HG02938 (cell line): ENCODE measurements at regions not wholly inside any gene's neighbourhood (a gene's known extent, or its start where the extent isn't known, plus 50 kb on each side); places are given as distances from the start of the nearest gene placed in this dataset.

ENCODE experiments used
- ATAC-seq: cut with Tn5 transposase; IDR thresholded peaks from one replicate; pipeline ENCODE4 v1.9.1; 2021; ENCODE audit warnings: mild to moderate bottlenecking, moderate library complexity; ENCODE audit not compliant: unreplicated experiment

DNA sequence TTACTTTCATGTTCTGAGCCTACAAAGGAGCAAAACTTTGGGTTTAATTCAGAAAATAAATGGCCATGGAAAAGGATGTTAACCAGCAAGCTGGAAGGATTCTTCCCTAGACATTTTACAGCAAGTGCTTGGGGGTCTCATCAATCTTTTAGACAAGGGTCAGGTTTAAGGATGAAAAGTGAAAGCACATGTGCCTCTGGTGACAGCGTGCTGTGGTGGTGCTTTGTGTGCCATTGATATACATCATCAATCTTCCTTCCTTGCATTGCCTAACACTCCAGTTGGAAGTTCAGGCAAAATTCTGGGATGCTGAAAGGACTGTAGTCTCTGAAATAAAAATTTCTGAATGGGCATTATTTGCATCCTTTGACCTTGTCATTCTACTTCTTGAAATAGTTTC lies 171.2 kb downstream of the KCNE4 start:
- ATAC-seq: no peak

DNA sequence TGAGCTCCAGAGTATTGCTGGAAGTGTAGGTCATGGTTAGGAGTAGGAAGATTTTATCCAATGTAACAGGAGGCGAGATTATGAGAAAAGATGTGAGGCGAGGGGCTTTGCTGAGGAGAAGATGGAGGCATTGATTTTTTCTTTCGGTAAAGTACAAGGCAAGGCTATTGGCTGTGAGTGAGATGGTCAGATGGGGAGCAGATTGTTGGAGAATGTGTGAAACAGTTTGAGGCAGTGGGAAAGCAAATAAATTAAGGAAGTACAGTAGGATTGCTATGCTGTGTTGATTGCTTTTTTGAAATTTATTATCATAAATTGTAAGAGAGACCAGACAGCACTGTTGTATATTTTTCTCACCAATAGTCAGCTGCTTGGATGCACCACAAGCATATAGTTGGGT lies 173.3 kb downstream of the KCNE4 start:
- no peak for ATAC-seq

DNA sequence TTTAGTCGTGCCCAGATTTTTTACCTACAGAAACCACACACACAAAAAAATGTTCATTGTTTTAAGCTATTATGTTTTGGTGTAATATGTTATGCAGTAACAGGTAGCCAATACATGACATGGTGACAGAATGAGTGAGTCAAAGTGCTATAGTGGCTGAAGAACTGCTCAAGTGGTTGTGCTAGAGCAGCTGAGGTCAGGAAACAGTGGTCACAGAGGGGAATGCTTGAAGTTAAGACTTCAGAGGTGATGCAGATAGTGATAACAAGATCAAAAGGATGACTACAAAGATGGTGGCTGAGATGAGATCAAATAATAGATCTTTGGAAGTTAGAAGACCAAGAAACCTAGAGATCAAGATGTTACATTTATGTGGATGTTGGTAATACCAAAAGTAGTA lies 174.3 kb downstream of the KCNE4 start:
- ATAC-seq: no peak

DNA sequence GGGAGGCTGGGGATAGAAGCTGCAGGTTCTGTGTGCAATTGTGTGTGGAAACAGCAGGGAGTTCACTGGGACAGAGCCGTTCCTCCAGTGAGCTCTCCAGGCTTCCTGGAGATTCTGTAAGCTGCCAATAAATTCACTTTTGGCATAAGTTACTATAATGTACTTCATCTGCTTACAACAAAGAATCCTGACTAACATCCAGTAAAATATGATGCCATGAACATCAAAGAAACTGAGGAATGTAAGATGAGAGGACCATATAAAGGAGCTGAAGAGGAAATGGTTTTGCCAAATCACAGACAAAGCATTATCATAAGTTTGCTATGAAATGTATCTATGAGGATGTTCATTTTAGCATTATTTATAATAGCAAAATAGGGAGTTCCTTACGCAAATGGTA lies 175.3 kb downstream of the KCNE4 start:
- ATAC-seq: no peak

DNA sequence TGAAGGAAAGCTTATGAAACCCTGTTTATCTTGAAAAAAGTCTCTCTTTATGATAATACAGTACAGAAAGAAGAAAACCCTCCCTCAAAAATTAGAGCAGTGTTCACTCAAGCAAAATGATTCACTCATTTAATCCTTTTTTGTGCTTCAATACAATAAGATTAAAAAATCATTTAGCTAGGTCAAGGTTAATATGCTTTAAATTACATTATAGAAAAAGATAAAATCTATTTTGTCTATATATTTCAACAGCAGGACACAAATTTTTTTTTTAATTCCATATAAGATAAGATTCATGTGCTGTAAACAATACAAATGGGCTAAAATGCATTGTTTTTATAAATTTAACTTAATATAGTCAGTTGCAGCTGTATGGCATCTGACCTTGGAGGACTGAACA lies 176.9 kb downstream of the KCNE4 start:
- no peak for ATAC-seq

DNA sequence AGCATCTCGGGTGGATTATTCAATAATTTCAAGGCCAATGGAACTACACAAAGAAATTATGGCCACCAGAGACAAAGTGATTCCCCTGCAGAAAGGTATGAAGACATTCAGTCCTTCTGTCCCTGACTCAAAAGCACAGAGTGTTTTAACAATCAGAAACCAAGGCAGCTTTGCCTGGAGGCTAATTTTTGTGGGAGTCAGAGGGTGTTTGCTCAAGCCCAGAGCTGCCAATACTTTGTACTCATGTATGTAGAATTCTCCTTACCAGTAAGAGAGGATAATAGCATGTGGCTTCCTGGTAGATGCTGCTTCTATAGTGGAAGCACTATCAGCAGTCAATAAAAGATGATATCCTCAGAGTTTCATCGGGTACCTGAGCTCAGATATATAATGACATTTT lies 178.4 kb downstream of the KCNE4 start:
- ATAC-seq: no peak

DNA sequence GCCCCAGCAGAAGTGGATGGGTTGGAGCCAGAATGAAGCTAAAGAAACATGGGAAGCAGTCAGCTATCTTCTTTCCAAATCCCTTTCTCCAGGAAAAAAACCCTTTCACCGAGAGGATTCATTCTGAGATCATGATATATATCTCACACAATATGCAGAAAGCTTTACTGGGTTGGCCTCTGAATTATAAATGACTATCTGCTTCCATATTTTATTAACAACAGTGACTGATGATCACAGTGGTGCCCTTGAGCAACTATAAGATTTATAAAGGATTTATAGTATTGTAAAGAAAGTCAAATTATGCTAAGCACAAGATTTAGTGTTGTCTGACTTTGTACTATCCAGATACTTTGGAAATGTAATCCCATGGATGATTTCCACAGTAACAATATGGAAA lies 180.3 kb downstream of the KCNE4 start:
- no peak for ATAC-seq

DNA sequence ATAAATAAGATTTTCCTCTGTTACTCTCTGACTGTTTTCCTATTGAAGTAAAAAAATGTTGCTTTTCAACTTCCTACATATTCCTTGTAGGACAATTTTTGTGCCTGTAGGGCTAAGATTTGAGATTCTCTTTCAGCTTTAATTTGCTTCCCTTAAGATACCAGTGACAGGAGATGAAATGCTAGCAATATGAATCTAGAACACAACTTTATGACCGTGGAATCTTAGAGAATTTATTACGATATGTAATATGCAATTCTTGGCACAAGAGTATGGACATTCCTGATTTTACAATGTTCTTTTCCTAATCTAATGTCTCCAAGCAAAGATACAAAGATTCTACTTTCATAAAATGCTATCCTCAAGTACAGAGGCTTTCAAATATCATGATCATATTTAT lies 180.9 kb downstream of the KCNE4 start:
- no peak for ATAC-seq

DNA sequence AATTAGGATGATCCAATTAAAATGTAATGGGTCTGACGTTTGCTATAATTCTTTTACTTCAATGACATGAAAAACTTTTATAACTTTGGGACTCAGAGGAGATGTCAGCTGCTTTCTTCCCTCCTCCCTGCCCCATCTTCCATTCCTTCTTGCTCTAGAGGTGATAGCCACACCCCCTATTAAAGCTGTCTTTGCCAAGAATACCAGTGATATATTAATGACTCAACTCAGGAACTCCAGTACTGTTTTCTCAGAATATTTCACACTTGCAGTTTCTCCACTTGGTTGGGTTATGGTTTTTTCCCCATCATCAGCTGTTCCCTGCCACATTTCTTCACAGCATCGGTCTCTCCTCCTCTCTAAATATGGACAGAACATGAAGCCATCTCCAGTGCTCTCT lies 184.0 kb downstream of the KCNE4 start:
- no peak for ATAC-seq

DNA sequence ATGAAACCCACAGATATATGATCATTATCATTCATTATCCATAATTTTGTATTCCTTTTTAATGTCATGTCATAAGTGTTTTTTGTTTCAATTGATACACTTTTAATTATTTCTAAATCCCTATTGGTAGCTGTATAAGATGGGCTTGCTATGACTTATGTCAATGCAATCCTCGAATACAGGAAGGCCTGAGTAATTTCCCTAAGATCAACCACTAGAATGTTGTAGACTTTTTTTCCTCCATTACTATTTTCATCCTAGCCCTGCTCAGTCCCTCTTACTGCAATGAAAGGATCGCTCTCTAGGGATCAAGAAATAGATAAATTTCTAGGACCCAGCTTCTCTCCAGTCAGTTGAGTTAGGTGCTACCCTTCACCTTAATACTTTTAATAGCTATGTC lies 186.3 kb downstream of the KCNE4 start:
- no peak for ATAC-seq

DNA sequence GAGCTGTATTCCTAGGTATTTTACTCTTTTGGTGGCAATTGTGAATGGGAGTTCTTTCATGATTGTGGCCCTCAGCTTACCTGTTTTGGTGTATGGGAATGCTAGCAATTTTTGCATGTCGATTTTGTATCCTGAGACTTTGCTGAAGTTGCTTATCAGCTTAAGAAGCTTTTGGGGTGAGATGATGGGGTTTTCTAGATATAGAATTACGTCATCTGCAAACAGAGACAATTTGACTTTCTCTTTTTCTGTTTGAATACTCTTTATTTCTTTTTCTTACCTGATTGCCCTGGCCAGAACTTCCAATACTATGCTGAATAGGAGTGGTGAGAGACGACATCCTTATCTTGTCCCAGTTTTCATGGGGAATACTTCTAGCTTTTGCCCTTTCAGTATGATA lies 191.2 kb downstream of the KCNE4 start:
- no peak for ATAC-seq

DNA sequence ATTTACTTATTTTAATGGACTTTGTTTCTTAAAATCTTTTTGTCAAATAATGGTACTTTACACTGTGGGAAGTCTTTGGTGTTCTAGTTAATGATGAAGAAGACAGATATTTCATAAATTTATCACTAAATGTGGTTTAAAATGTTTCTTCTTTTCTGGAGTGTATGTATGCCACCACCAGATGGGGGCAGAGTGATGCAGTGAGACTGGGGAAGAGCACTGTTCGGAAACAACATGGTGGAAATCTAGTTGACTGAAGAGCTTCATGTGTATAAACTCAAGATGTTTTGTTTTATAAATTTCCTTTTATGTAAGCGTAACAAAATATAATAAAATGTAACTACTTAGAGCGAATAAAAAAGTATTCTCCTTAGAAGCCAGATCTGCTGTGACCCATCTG lies 195.1 kb downstream of the KCNE4 start:
- no peak for ATAC-seq

DNA sequence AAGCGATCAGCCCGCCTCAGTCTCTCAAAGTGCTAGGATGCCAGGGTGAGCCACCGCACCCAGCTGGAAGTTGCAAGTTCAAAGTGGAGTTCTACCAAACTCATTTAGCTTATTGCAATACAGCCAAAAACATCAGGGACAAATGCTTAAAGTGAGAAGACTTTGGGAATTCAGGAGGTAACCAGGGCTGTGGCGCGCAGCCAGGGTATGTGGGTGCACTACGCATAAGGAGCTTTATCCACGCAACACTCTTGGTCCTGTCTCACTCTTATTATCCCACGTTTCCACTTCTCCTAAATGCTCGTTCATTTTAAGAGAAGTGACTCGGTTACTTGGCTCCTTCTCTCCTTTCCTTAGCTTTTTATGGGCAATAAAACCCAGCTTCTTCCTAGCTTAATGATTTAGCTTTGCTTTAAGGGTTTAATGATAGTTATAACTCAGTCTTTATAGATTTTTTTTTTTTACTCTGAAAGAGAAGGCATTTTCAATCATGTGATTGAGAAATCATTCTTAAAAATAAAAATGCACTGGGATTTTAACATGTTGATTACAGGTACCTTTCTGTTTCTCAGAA lies 199.8 kb downstream of the KCNE4 start:
- ATAC-seq: no peak

DNA sequence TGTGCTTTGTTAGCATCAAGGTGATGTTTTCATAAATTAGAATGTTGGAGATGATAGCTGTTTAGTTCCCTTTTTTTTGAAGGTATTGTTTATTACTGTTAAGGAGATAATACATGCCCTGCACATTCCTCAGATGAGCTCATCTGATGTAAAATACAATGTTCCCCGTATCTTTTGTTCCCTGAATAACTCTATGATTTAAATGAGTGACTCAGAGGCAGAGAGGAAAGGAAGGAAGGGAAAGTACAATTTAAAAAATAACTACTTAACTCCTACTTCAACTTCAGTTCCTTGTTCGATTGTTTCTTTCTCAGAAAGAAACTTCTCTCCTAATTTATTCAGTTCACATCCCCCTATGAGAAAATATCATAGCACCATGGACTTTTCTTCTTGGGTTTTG lies 208.7 kb downstream of the KCNE4 start:
- ATAC-seq: no peak

DNA sequence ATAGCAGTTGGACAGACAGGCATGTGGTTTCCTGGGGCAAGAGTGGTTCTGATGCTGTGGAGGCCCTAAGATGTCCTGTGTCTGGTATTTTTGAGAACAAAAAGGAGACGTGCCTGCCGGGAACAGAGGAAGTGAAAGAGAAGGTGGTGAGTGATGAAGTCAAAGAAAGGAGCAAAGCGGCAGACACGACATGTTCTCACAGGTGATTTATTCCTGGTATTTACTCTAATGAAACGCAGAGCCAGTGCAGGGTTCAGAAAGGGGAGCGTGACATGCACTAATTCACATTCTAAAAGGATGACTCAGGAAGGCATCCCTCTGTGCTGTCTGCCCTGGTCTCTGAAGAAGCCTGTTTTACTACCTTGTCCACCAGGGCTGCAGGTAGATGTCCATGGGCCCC lies 211.0 kb downstream of the KCNE4 start:
- ATAC-seq: no peak

DNA sequence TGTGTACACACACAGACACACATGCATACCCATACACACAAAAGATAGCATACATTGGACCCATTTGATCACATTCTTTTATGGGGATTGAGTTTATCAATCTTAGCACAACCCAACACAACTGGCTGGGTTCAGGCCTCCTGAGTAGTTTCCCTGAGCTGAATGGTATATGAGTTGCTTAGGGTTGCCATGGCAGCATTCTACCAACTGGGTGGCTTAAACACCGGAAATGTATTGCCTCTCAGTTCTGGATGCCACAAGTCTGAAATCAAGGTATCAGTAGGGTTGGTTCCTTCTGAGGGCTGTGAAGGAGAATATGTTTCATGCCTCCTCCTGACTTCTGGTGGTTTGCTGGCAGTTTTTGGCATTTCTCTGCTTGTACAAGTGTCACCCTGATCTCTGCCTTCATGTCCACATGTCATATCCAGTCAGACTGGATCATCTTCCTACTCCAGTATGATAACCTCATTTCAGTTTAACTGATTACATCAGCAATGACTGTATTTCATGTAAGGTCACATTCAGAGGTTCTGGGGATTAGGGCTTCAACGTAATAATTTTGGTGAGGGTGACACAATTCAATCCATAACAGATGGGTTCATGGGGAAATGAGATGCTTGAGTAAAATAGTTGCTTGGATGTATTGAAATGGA lies 212.7 kb downstream of the KCNE4 start:
- no peak for ATAC-seq

DNA sequence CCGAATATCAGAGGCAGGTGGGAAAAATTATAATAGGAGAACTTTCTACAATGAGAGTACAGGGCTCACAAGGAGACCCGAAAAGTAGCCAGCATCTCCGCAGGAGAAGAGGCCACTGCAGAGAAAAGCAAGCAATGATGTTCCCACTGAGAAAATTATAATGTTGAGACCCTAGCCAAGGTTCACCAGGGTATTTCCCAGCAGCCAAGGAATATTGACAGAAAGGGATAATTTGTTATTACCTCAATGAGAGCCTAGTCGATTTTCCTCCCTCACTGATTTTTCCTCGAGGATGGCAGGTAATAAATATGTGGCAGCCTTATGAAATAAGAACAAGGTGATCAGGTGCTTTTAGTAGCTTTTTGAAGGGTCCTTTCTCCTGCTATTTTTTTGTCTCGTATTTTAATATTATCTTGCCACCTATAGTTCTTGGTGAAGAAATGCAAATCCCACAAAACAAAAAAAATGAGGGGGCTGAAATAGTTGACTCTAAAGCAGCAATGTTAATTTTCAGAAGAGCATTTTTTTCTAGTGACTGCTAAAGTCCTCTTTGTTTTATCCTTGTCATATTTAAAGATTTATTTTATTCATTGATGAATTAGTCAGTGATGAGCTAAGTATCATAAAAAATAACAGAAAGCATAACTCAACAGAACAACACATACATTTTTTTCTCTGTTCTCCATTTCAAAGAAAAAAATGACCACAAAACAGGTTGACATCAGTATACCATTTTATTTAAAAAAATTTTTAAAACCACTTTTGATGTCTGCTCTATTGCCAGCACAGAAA lies 215.4 kb downstream of the KCNE4 start:
- no peak for ATAC-seq

DNA sequence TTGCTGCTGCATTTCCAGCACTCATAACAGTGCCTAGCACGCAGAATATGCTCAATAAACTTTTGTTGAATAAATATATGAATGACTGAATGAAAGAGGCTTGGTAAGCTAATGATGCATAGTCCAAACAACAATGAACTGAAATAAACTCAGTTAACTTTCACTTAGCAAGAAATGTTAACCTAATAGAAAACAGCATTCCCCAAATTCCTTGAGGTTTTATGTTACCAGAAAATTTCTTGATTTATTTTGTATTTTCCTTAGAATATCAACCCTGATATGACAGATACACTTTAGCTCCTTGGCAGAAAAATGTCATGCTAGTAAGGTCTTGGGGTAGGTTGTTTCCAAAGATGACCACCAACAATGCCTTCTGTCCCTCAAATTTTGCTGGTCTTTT lies 217.4 kb downstream of the KCNE4 start:
- ATAC-seq: no peak

DNA sequence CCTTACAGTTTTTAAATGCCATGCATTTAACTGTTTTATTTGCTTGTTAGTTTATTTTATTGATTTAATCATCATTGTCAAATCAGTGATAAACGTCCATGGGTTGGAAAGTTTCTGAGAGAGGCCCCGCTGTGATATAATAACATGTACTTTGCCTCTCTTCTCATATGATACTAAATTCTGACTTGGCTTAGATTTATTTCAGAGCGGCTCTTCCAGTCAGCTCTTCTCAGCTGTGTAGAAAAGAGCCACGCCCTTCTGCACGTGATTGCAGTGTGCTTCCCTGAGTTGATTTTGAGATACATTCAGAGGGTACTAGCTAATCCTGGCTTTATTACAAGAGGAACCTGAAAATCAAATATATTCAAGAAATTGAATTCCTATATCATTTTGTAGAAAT lies 218.6 kb downstream of the KCNE4 start:
- no peak for ATAC-seq

DNA sequence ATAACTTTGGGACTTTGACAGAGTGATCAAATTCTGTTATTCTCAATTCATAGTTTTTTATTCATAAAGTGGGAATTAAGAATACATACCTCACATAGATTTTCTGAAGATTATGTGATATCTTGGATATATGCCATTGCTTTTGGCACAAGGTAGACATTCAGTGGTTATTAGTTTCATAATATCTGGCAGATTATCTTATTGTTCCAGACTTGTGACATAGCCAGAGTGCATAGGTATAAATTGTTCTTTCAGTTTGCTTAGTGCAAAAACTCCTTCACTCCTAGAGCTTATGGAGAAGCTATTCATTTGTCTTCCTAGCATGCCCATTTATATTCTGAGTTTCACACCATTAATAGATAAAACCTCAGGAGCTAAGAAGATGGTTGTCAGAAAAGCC lies 222.0 kb downstream of the KCNE4 start:
- ATAC-seq: no peak

DNA sequence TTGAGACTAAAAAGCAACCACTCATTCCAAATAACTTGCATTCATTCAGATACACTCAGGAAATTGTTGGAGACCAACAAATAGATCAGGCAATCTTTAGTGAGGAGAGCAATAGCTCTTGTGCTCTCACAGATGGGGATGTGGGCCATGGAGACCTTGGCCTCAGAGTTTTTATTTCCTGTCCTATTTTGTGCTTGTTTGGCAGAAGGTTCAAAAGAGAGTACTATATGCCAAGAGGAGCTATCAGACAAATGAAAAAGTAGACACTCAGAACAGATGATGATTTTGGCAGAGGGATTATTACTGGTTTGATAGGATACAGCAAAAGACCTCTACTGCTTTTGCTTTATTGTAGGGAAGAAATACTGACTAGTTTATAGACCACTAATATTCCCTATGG lies 230.2 kb downstream of the KCNE4 start:
- ATAC-seq: no peak

DNA sequence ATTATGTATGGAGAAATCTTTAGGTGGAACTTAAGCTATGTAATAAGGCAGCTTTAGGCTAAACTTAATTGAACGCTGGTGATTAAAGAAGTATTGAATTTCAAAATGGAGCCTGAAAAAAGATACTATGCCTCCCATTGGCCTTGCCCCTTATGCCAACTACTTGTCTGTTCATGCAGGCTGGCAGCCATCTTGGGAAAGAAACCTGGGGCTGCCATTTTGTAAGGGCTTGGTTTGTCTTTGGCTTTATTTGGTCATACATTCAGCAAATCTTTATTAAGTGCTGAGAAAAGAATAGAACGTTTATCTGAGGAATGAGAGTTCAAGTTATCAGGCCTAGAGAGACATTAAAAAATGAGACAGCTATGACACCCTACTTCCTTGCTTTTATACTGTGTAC lies 231.3 kb downstream of the KCNE4 start:
- ATAC-seq: no peak

DNA sequence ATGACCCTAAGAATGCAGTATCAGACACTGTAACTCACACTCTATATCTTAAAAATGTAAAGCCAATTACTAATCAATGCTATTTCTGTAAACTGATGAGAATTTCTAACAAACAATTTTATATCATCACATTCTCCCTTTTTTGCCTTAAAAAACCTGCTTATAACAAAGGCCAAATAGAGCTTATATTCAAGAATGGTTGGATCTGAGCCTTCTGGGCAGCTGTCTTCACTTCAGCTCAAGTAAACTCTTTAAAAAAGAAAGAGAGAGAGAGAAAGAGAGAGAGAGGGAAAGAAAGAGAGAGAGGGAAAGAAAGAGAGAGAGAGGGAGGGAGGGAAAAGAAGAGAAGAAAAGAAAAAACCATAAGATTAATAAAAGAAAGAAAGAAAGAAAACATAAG lies 231.8 kb downstream of the KCNE4 start:
- ATAC-seq: no peak
